ENCODE measurements at regions not wholly inside any gene's neighbourhood (a gene's known extent, or its start where the extent isn't known, plus 50 kb on each side); places are given as distances from the start of the nearest gene placed in this dataset.
"Not testable (repeated sequence)": the region's sequence is repeated elsewhere in the genome, so short reads cannot be mapped to it uniquely, and the experiment has no call there.

- not testable (repeated sequence) for DNase-seq (ENCODE audit: low read depth)
These were observed 116.0 kb upstream of the PTPN13 start for GRCh38 chr4:86478151-86478550.

- DNase-seq (ENCODE audit: low read depth) = no peak
These were observed 112.7 kb upstream of the PTPN13 start for GRCh38 chr4:86481440-86481839.

GRCh38 chr4:86482306-86483172 lies 111.6 kb upstream of the PTPN13 start:
- no peak for DNase-seq (ENCODE audit: low read depth)

GRCh38 chr4:86483173-86483490 lies 111.0 kb upstream of the PTPN13 start:
- DNase-seq (ENCODE audit: low read depth) = no peak

DNA sequence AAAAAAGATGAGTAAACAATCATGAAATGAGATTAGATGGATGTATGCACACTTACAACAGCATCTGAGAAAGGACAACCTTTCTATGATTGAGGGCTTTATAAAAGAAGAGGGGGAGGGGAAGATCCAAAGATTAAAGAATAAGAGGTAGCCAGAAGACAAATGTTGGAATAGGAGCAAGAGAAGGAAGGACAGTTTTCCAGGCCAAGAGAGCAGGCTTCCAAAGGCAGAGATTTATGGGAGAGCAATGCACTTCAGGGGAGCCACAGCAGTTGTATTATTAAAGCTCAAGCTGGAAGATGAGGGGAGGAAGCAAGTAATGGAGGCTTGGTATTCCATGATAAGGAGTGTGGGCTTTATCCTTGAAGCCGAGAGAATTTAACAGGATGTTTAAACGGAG lies 110.3 kb upstream of the PTPN13 start:
- no peak for DNase-seq (ENCODE audit: low read depth)

- peak; percentile 78 for DNase-seq (ENCODE audit: low read depth)
These were observed 109.9 kb upstream of the PTPN13 start for GRCh38 chr4:86484241-86484640.

- no peak for DNase-seq (ENCODE audit: low read depth)
These were observed 106.3 kb upstream of the PTPN13 start for GRCh38 chr4:86487738-86488348.

- DNase-seq (ENCODE audit: low read depth) = no peak
These were observed 100.7 kb upstream of the PTPN13 start for GRCh38 chr4:86493460-86493859.

DNA sequence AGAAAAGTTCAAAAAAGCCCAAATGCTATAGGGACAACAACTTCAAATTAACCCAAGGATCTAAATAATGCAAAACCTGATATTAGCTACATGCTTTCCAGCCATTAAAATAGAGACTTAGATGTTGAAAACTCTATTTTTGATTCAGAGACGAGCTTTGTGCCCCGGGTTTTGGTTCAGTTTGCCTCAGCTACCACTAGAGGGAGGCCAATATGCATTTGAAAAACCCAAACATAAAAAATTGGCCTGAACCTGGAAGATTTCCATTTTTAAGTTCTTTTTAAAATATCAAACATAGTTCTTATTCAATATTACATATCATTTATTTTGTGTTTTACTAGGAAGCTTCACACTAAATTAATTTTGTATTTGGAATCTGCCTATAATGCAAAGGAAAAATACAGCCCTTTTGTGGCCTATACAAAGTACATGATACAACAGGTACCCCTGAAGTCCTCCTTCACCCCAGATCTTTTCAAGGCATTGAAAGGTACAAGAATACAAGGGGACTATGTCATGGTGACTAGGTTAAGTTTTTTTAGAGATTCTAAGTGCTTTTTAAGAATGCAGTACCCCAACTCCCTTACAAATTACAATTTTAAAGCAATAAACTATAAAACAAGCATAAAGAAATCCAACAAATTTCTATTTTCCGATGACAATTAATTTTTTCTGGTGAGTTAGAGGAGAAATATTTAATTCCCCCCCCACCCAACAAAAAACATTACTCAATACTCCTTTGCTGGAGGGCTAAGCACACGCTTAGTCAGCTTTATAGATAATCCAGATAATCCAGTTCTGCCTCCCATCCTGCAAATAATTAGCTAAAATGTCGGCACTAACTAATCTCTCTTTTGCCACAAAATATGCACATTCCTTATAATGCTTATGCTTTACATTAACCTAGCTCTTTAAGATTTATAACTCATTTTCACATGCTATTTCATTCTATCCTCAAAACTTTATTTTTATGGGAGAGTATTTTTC lies 97.7 kb upstream of the PTPN13 start:
- peak; percentile 49 for DNase-seq (ENCODE audit: low read depth)

DNA sequence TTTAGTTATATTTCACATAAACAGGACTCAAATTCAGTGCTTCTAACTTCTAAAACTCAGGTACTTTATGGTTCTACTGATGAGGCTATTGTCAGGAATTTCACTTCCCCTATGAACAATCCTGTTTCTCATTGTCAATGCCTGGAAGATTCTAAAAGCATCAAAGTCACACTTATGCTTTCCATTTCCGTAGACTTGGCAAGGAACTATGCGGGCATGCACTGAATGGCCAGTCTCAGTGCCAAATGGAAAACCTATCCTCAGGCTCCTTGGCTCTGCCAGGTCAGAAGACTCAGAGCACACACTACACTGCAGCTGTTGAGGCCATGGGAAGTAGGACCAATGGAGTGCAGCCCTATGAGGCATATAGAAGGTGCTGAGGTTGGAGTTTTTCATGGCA lies 97.0 kb upstream of the PTPN13 start:
- DNase-seq (ENCODE audit: low read depth) = peak; percentile 56

DNA sequence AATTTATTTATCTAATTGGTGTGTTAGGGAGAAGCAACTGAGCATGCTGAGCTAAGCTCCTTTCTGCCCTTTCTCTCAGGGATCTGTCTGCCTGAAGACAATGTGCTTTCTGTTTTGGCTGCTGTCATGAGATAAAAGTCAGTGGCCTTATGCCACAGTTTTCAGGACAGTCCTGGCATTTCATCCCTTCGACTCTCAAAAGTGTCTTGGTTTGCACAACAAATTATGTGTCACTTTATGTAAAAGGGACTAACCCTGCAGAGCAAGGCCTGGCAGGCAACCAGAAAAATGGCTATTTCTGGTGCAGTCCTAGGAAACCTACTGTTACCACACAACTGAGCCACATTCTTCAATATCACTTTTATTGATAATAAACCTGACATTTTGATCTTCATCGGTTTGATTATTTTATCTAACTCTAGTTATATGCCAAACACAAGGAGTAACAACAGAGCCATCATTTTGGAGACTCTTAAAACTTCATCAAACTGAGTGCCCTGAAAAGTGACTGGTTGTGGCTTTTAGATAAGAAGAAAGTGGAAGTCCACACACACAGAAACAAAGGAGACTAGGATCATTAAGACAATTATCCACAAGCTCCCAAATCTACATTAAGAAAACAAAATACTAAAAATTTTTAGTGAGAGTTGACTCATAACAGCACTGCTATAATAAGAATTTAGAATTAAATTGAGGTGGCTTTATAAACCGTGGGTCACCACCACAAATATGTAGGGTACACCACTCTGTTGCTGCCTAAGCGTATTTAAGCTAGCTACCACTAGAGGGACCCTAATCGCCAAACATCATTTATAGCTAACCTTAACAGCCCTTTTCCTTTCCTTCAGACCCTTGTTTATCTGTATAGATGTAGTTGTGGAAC lies 95.9 kb upstream of the PTPN13 start:
- DNase-seq (ENCODE audit: low read depth) = peak; percentile 65

GRCh38 chr4:86498863-86499166 lies 95.3 kb upstream of the PTPN13 start:
- no peak for DNase-seq (ENCODE audit: low read depth)

- DNase-seq (ENCODE audit: low read depth) = no peak
These were observed 93.6 kb upstream of the PTPN13 start for GRCh38 chr4:86500527-86500926.

GRCh38 chr4:86502081-86502480 lies 92.0 kb upstream of the PTPN13 start:
- no peak for DNase-seq (ENCODE audit: low read depth)

- DNase-seq (ENCODE audit: low read depth) = peak; percentile 21
These were observed 87.5 kb upstream of the PTPN13 start for GRCh38 chr4:86506591-86506990.

- no peak for DNase-seq (ENCODE audit: low read depth)
These were observed 85.7 kb upstream of the PTPN13 start for GRCh38 chr4:86508436-86508835.

GRCh38 chr4:86511590-86511989 lies 82.5 kb upstream of the PTPN13 start:
- DNase-seq (ENCODE audit: low read depth) = no peak

GRCh38 chr4:86512631-86513030 lies 81.5 kb upstream of the PTPN13 start:
- no peak for DNase-seq (ENCODE audit: low read depth)

GRCh38 chr4:86515963-86516362 lies 78.2 kb upstream of the PTPN13 start:
- DNase-seq (ENCODE audit: low read depth) = not testable (repeated sequence)

GRCh38 chr4:86521373-86521969 lies 72.6 kb upstream of the PTPN13 start:
- no peak for DNase-seq (ENCODE audit: low read depth)

GRCh38 chr4:86522349-86522748 lies 71.8 kb upstream of the PTPN13 start:
- DNase-seq (ENCODE audit: low read depth) = no peak
